DOHH2 (cell line): ENCODE measurements at regions not wholly inside any gene's neighbourhood (a gene's known extent, or its start where the extent isn't known, plus 50 kb on each side); places are given as distances from the start of the nearest gene placed in this dataset.

Experiments
- H3F3A ChIP-seq: fragments of 200-600 bp; sonication (generic), shearing (Covaris generic); 2 replicates; pipeline ENCODE4 v1.6.0; 2016; ENCODE audit warnings: antibody characterized with exemption, mild to moderate bottlenecking; ENCODE audit not compliant: control insufficient read depth, insufficient read depth
- H3K27ac ChIP-seq: fragments of 200-600 bp; sonication (generic); 2 replicates; pipeline ENCODE4 v1.5.1; 2014; ENCODE audit warnings: low read depth, mild to moderate bottlenecking, low read length, moderate library complexity
- H3K27me3 ChIP-seq: fragments of 200-600 bp; sonication (generic); 2 replicates; pipeline ENCODE4 v1.6.1; 2014; ENCODE audit warnings: mild to moderate bottlenecking, low read length, mixed read lengths; ENCODE audit not compliant: control insufficient read depth
- H3K36me3 ChIP-seq: fragments of 200-600 bp; sonication (generic); 2 replicates; pipeline ENCODE4 v1.6.1; 2014; ENCODE audit warnings: mild to moderate bottlenecking, low read length, moderate library complexity, mixed read lengths; ENCODE audit not compliant: control insufficient read depth
- H3K4me1 ChIP-seq: fragments of 200-600 bp; sonication (generic); 2 replicates; pipeline ENCODE4 v1.6.1; 2014; ENCODE audit warnings: mild to moderate bottlenecking, low read length, mixed read lengths; ENCODE audit not compliant: control insufficient read depth
- H3K4me2 ChIP-seq: fragments of 200-600 bp; sonication (generic); 2 replicates; pipeline ENCODE4 v1.6.0; 2014; ENCODE audit warnings: mild to moderate bottlenecking, low read length, moderate library complexity
- H3K4me3 ChIP-seq: fragments of 200-600 bp; sonication (generic); 2 replicates; pipeline ENCODE4 v1.5.1; 2014; ENCODE audit warnings: mild to moderate bottlenecking, low read length, mixed read lengths
- H3K79me2 ChIP-seq: fragments of 200-600 bp; sonication (generic); 2 replicates; pipeline ENCODE4 v1.6.1; 2014; ENCODE audit warnings: mild to moderate bottlenecking, low read length, mixed read lengths; ENCODE audit not compliant: control insufficient read depth
- H3K9me2 ChIP-seq: fragments of 200-600 bp; sonication (generic); replicated peaks from 2 replicates; pipeline ENCODE4 v1.6.1; 2014; ENCODE audit warnings: mild to moderate bottlenecking, low read length, mixed read lengths; ENCODE audit not compliant: control insufficient read depth
- H3K9me3 ChIP-seq: fragments of 200-600 bp; sonication (generic); 2 replicates; pipeline ENCODE4 v1.6.1; 2014; ENCODE audit warnings: antibody characterized with exemption, low read length, mixed read lengths; ENCODE audit not compliant: control insufficient read depth, insufficient read depth
- H4K20me1 ChIP-seq: fragments of 200-600 bp; sonication (generic); 2 replicates; pipeline ENCODE4 v1.6.0; 2014; ENCODE audit warnings: low read depth, mild to moderate bottlenecking, antibody characterized with exemption, low read length, moderate library complexity; ENCODE audit not compliant: control insufficient read depth, insufficient read depth
- CTCF ChIP-seq: fragments of 200-600 bp; sonication (generic); IDR thresholded peaks from one replicate; pipeline ENCODE4 v1.5.1; 2014; ENCODE audit warnings: antibody characterized with exemption, mild to moderate bottlenecking, low read depth, low read length; ENCODE audit not compliant: poor library complexity, severe bottlenecking
- EZH2phosphoT487 ChIP-seq: fragments of 200-600 bp; sonication (generic); IDR thresholded peaks from 2 replicates; pipeline ENCODE4 v1.6.1; 2017; ENCODE audit warnings: borderline replicate concordance, mild to moderate bottlenecking, antibody characterized with exemption, low read length, moderate library complexity, mixed read lengths

DNA sequence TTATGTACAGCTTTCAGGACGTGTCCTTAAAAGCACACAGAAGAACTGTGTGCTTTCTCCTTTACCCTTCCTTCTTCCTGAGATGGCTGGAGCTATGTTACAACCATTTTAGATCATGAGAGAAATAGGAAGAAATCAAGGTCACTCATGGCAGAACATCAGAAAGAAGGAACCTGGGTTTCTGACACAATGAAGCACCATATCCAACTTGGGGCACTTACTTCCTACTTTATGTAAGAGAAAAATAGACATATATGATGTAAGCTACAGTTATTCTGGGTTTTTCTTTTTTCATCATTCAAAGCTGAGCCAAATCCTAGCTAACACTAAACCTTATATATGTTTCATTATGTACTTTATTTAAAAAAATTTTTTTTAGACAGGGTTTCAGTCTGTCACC is 79.5 kb downstream of the FAM161A start:
- Histone ChIP-seq H4K20me1 (no peaks in the 10 kb centered on the region), H3K4me3 (no peak overlapping the region), H3K79me2 (no peaks in the 10 kb centered on the region), H3K9me2 (no peaks in the 10 kb centered on the region), H3K36me3 (no peaks in the 10 kb centered on the region), H3K27ac (no peak overlapping the region), H3K4me1 (peaks cover 22% of the 10 kb centered on the region), H3K27me3 (no peaks in the 10 kb centered on the region), H3K9me3 (no peaks in the 10 kb centered on the region), H3K4me2 (no peak overlapping the region), H3F3A (no peaks in the 10 kb centered on the region)
- TF ChIP-seq EZH2phosphoT487 (no peak), CTCF (no peak)

- TF ChIP-seq CTCF = no peak
- TF ChIP-seq EZH2phosphoT487 = no peak
- H3K9me3 ChIP-seq = no peaks in the 10 kb centered on the region
- H3K27me3 ChIP-seq = no peaks in the 10 kb centered on the region
- H3K9me2 ChIP-seq = no peaks in the 10 kb centered on the region
- no peaks in the 10 kb centered on the region for H3K36me3 ChIP-seq
- no peaks in the 10 kb centered on the region for H3F3A ChIP-seq
- no peak overlapping the region for H3K4me2 ChIP-seq
- H4K20me1 ChIP-seq = no peaks in the 10 kb centered on the region
- H3K4me3 ChIP-seq = no peak overlapping the region
- peaks cover 22% of the 10 kb centered on the region for H3K4me1 ChIP-seq
- H3K79me2 ChIP-seq = no peaks in the 10 kb centered on the region
- no peak overlapping the region for H3K27ac ChIP-seq
Measured at GRCh38 chr2:61771904-61772845, 81.7 kb downstream of the FAM161A start.

GRCh38 chr2:61770746-61771145 is 83.1 kb downstream of the FAM161A start:
- H3K36me3 ChIP-seq = no peaks in the 10 kb centered on the region
- H3K4me3 ChIP-seq = no peak overlapping the region
- TF ChIP-seq EZH2phosphoT487 = no peak
- TF ChIP-seq CTCF = no peak
- no peak overlapping the region for H3K27ac ChIP-seq
- H4K20me1 ChIP-seq = no peaks in the 10 kb centered on the region
- H3F3A ChIP-seq = no peaks in the 10 kb centered on the region
- no peak overlapping the region for H3K4me2 ChIP-seq
- no peaks in the 10 kb centered on the region for H3K79me2 ChIP-seq
- no peaks in the 10 kb centered on the region for H3K9me2 ChIP-seq
- no peaks in the 10 kb centered on the region for H3K27me3 ChIP-seq
- H3K4me1 ChIP-seq = peaks cover 12% of the 10 kb centered on the region
- no peaks in the 10 kb centered on the region for H3K9me3 ChIP-seq
